ENCODE measurements at regions not wholly inside any gene's neighbourhood (a gene's known extent, or its start where the extent isn't known, plus 50 kb on each side); places are given as distances from the start of the nearest gene placed in this dataset.

GRCh38 chr16:85300406-85300968 lies 188.2 kb upstream of the CIBAR2 start:
- DNase-seq: no peak

GRCh38 chr16:85301231-85301630 lies 189.0 kb upstream of the CIBAR2 start:
- no peak for DNase-seq

DNA sequence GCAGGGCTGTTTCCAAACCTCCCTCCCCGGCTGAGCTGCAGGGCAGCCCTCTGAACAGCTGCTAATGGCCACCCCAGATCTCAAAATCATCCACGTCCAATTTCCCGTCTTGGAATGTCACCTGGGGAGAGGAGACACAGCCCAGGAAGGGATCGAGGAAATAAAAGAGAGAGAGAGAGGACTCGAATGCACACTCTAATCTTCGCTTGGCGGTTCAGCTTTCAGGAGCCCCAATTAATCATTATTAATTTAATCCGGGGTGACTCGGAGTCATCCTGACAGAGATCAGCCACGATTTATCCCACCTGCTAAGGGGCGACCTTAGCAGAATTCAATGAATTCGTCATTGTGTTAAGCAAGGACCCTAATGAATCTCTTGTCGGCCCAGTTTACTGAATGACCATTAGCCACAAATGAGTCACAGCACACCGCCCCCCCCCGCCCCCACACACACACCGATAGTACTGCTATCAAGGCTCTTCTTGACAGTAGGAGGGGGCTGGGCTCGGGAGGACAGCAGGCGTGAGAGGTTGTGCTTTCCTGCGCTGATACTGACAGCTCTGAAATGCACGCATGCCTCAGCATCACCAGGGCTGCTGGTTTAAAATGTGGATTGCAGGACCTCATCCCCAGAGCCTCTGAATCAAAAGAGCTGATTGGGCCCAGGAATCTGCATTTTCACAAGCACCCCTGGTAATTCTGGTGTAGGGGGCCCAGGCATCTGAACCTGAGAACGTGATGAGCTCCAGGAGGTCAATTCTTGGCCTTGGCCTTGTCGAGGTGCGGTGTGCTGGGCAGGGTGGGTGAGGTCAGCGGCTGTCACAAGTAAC lies 190.0 kb upstream of the CIBAR2 start:
- no peak for DNase-seq

- DNase-seq: no peak
Observed at GRCh38 chr16:85302848-85303353, 190.6 kb upstream of the CIBAR2 start.

- DNase-seq: peak; percentile 78
Observed at GRCh38 chr16:85303354-85303883, 191.1 kb upstream of the CIBAR2 start.

GRCh38 chr16:85304337-85304736 lies 192.1 kb upstream of the CIBAR2 start:
- DNase-seq: no peak

- DNase-seq: peak; percentile 81
Observed at GRCh38 chr16:85306071-85306792, 194.0 kb upstream of the CIBAR2 start.

DNA sequence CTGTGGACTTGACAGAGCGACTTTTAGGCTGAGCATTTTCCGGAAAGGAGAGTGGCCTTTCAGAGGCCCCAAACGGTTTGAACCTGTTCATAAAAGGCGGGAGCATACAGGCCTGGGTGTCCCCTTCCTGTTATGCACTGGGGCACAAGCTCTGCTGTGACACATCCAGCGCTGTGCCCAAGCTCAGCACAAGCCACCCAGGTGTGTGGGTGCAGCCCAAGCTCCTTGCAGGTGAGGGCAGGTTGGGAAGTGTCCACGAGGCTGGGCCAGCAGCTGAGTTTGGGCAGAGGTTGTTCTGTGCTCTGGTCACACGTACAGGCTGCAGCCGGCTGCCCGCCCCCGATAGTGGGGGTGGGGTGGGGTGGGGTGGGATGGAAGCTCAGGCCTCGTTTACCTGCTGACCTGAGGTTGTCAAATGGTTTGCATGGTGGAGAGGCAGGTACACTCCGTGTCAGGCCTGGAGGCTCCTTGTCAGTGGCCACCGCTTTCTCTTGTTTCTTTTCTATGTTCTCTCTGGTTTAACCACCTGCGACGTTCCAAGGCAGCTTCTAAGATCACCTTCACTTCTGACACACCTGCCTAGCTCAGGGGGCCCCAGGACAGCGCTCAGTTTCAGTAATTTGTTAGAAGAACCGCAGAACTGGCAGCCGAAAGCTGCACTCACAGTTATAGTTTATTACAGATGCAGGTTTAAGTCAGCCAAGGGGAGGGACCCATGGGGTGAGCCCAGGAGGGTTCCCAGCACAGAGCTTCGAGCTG lies 194.7 kb upstream of the CIBAR2 start:
- DNase-seq: no peak

GRCh38 chr16:85307552-85308364 lies 195.5 kb upstream of the CIBAR2 start:
- no peak for DNase-seq

DNA sequence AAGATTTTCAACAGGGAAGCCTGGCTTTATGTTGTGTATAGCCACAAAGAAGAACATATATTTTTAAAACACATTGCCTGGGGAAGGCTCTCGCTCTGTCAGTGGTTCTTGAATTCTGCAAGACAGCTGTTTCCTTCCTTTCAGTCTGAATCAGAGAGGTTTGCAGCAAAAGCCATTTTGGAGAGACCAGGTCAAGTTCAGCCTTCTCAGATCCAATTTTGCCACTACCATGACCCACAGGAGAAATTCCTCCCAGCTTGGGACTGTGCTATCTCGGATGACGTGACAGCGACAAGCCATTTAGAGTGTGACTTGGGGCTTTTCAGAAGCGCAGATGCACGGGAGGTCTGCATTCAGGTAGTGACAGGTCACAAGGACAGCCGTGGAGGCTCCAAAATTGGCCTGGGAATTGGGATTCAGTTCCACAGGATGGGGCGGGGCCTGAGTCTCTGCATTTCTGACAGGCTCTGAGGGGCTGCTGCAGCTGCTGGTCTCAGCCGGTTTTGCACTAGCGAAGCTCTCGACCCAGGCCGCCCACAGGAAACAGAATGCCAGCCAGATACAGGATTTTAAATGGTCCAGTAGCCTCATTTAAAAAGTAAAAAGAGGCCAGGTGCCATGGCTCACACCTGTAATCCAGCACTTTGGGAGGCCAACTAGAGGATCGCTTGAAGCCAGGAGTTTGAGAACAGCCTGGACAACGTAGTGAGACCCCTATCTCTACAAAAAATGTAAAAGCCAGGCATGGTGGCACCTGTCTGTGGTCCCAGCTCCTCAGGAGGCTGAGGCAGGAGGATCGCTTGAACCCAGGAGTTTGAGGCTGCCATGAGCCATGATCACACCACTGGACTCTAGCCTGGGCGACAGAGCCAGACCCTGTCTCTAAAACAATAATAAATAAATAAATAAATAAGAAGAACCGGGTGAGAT lies 196.6 kb upstream of the CIBAR2 start:
- no peak for DNase-seq

GRCh38 chr16:85309656-85310587 lies 197.7 kb upstream of the CIBAR2 start:
- no peak for DNase-seq

GRCh38 chr16:85310868-85311585 lies 198.8 kb upstream of the CIBAR2 start:
- DNase-seq: peak; percentile 28

DNA sequence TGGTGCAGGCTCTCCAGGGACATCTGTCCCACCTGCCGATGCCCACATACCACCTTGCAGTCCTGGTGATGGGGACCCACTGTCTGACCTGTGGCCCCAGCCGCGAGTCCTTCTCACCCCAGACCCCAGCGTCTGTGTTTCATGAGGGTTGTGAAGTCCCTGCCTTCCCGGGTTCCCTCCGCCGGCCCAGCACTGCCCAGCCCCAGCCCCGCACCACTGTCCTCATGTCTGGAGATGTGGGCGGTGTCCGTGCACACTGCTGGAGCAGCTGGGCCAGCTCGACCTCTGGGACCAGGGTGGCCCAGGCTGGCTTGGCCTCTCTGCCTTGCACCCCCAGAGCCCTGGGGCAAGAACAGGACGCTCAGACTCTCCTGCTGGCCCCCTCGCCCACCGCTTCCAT lies 199.5 kb upstream of the CIBAR2 start:
- no peak for DNase-seq

GRCh38 chr16:85312174-85312573 lies 199.9 kb upstream of the CIBAR2 start:
- no peak for DNase-seq

GRCh38 chr16:85312642-85313525 lies 200.6 kb upstream of the CIBAR2 start:
- no peak for DNase-seq

GRCh38 chr16:85313526-85314301 lies 201.4 kb upstream of the CIBAR2 start:
- no peak for DNase-seq

DNA sequence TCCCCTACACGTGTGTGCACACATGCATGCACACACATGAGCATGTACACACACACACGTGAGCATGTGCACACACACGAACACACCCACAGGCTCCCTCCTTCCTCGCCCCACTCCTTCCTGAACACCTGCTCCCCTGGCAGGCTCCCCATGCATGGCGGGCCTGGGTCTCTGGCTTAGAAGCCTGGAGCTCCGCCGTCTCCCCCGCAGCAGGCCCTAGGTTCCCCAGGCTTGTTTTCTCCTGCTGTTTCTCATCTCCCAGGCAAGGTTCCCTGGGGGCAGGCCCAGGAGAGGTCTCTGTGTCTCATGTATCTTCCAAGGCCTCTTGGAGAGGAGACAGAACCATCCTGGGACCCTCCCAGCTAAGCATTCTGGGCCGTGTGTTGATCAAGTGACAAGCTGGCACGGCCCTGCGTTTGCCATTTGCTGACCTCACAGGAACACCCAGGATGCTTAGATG lies 202.3 kb upstream of the CIBAR2 start:
- no peak for DNase-seq

Data from stimulated activated CD4-positive, alpha-beta T cell treated with anti-CD3 and anti-CD28 coated beads, Interleukin-4, amount 100 ng/mL, for 1 hour (primary cell).